Hematopoietic multipotent progenitor cell treated with erythropoietin and hydrocortisone succinate and interleukin-3 and kit ligand, for 6 days (in vitro differentiated cells): ENCODE measurements at regions not wholly inside any gene's neighbourhood (a gene's known extent, or its start where the extent isn't known, plus 50 kb on each side); places are given as distances from the start of the nearest gene placed in this dataset.

Source experiments
- DNase-seq: peaks from one replicate; pipeline ENCODE4 v3.0.0-alpha.2; 2015

GRCh38 chr10:52994370-52994769 lies 221.8 kb upstream of the MBL2 start:
- no peak for DNase-seq

- DNase-seq = no peak
These were observed 220.5 kb upstream of the MBL2 start for GRCh38 chr10:52993109-52993508.

GRCh38 chr10:52992567-52992966 lies 220.0 kb upstream of the MBL2 start:
- no peak for DNase-seq

- no peak for DNase-seq
These were observed 216.3 kb upstream of the MBL2 start for GRCh38 chr10:52988923-52989322.

- no peak for DNase-seq
These were observed 213.5 kb upstream of the MBL2 start for GRCh38 chr10:52986125-52986524.

GRCh38 chr10:52984169-52984568 lies 211.6 kb upstream of the MBL2 start:
- no peak for DNase-seq

GRCh38 chr10:52979295-52979990 lies 206.9 kb upstream of the MBL2 start:
- DNase-seq = no peak

GRCh38 chr10:52977581-52977980 lies 205.0 kb upstream of the MBL2 start:
- DNase-seq = no peak

GRCh38 chr10:52967806-52968795 lies 195.5 kb upstream of the MBL2 start:
- no peak for DNase-seq

- DNase-seq = no peak
These were observed 194.3 kb upstream of the MBL2 start for GRCh38 chr10:52966904-52967303.

- DNase-seq = peak; percentile 3
These were observed 193.4 kb upstream of the MBL2 start for GRCh38 chr10:52965938-52966401.

GRCh38 chr10:52965509-52965908 lies 192.9 kb upstream of the MBL2 start:
- no peak for DNase-seq

GRCh38 chr10:52961323-52961722 lies 188.7 kb upstream of the MBL2 start:
- DNase-seq = no peak

- no peak for DNase-seq
These were observed 187.2 kb upstream of the MBL2 start for GRCh38 chr10:52959810-52960209.

- no peak for DNase-seq
These were observed 184.3 kb upstream of the MBL2 start for GRCh38 chr10:52956861-52957260.

- no peak for DNase-seq
These were observed 183.9 kb upstream of the MBL2 start for GRCh38 chr10:52956461-52956860.

- DNase-seq = no peak
These were observed 182.8 kb upstream of the MBL2 start for GRCh38 chr10:52955337-52955736.

GRCh38 chr10:52954407-52954806 lies 181.8 kb upstream of the MBL2 start:
- DNase-seq = no peak

GRCh38 chr10:52952391-52953055 lies 179.9 kb upstream of the MBL2 start:
- no peak for DNase-seq

- peak; percentile 64 for DNase-seq
These were observed 179.2 kb upstream of the MBL2 start for GRCh38 chr10:52951824-52952223.

- DNase-seq = no peak
These were observed 178.0 kb upstream of the MBL2 start for GRCh38 chr10:52950578-52950977.

- no peak for DNase-seq
These were observed 177.3 kb upstream of the MBL2 start for GRCh38 chr10:52949899-52950298.

GRCh38 chr10:52946486-52946885 lies 173.9 kb upstream of the MBL2 start:
- DNase-seq = no peak
